Pancreas (tissue), 10 donors: ENCODE measurements at regions not wholly inside any gene's neighbourhood (a gene's known extent, or its start where the extent isn't known, plus 50 kb on each side); places are given as distances from the start of the nearest gene placed in this dataset.
"Not testable (repeated sequence)": the region's sequence is repeated elsewhere in the genome, so short reads cannot be mapped to it uniquely, and the experiment has no call there.

ENCODE experiments used
- ATAC-seq, 4 donors: fragments of 200-7000 bp; cut with Tn5 transposase; one replicate each; pipeline versions ENCODE4 v1.8.0 to v1.9.1; 2020; ENCODE audit warnings: mild to moderate bottlenecking in 4 of 4, moderate library complexity in 4 of 4
- DNase-seq, 6 donors: peaks; one replicate each; pipeline ENCODE4 v3.0.0-alpha.2; 2020
- FAIRE-seq: peaks from 2 replicates; lab custom pipeline; 2012; peaks lifted over from hg19 to GRCh38; lab: Jason Lieb, UNC
- H3K27ac ChIP-seq, 4 donors: fragments of 200-600 bp; sonication (generic); 1 replicate in 3 of 4; 2 replicates in 1 of 4; pipeline versions ENCODE4 v1.5.0 to v1.8.0; 2020
- H3K27me3 ChIP-seq, 4 donors: fragments of 200-600 bp; one replicate each; pipeline ENCODE4 v1.8.0; 2021
- H3K36me3 ChIP-seq, 3 donors: fragments of 200-600 bp; sonication (generic) in 1 of 3; one replicate each; pipeline versions ENCODE4 v1.5.0 to v1.8.0; 2020 to 2021
- H3K4me1 ChIP-seq, 3 donors: fragments of 200-600 bp; one replicate each; pipeline ENCODE4 v1.8.0; 2021
- H3K4me3 ChIP-seq, 4 donors: fragments of 200-600 bp; sonication (generic) in 2 of 4; one replicate each; pipeline versions ENCODE4 v1.5.0 to v1.8.0; 2020 to 2021
- H3K9me3 ChIP-seq, 4 donors: fragments of 200-600 bp; one replicate each; pipeline ENCODE4 v1.8.0; 2021
- CTCF ChIP-seq, 4 donors: fragments of 200-600 bp; sonication (generic) in 3 of 4; IDR thresholded peaks; one replicate each; pipeline versions ENCODE4 v1.5.0 to v1.8.0; 2021; ENCODE audit warnings: antibody characterized with exemption in 4 of 4
- WGBS, 2 donors: extraction: QIAGEN DNeasy Blood & Tissue Kit; methylation state at CpG; one replicate each; pipeline ENCODE4 v1.1.7; 2013; 5-methylcytosine and 5-hydroxymethylcytosine counted together
- intact Hi-C, 3 donors: fragments of 100-400 bp; cut with DNase I; formaldehyde crosslinking; loops; one replicate each; pipeline versions ENCODE4 v1.11.1 to v1.14.2; 2022
- donor health status: healthy with polysubstance abuse.
- donor health status: DM: no; HTN: no; CAD: no; lungs with moderate emphysema.
- donor health status: DM: no; HTN: no; CAD: no.
- donor health status: control.
- donor health status: control.
- donor health status: Bipolar disorder and iron deficiency.
- donor health status: DM: yes; HTN: yes; CAD: no.
- donor health status: DM: no; HTN: no; CAD: no.
- donor health status: DM: no; HTN: no; CAD: no.
- donor health status: DM: yes; HTN: yes; CAD: no.

GRCh38 chr5:7269591-7270274 lies 126.2 kb upstream of the ADCY2 start:
- WGBS, 2 donors = 24 to 27% methylated on average over 5 of the region's 5 CpGs
- no peak overlapping the region for H3K4me3 ChIP-seq
- H3K9me3 ChIP-seq = no peaks in the 10 kb centered on the region
- no peaks in the 10 kb centered on the region for H3K27me3 ChIP-seq
- FAIRE-seq (no peak), DNase-seq (no peak), ATAC-seq (no peak)
- intact Hi-C loops = no loop called here
- no peaks in the 10 kb centered on the region for H3K4me1 ChIP-seq
- TF ChIP-seq CTCF (IDR thresholded peaks at IDR 0.05) = no peak
- no peak overlapping the region for H3K27ac ChIP-seq
- no peaks in the 10 kb centered on the region for H3K36me3 ChIP-seq

- H3K4me3 ChIP-seq = no peak overlapping the region
- 75 to 81% methylated on average over 6 of the region's 6 CpGs for WGBS, 2 donors
- ATAC-seq (no peak), FAIRE-seq (no peak), DNase-seq (no peak)
- no peak overlapping the region for H3K27ac ChIP-seq
- no peaks in the 10 kb centered on the region for H3K4me1 ChIP-seq
- intact Hi-C loops = no loop called here
- no peaks in the 10 kb centered on the region for H3K36me3 ChIP-seq
- H3K9me3 ChIP-seq = no peaks in the 10 kb centered on the region
- no peak for TF ChIP-seq CTCF (IDR thresholded peaks at IDR 0.05)
- no peaks in the 10 kb centered on the region for H3K27me3 ChIP-seq
Measured at GRCh38 chr5:7271435-7272084, 124.4 kb upstream of the ADCY2 start.

GRCh38 chr5:7272408-7272965 lies 123.5 kb upstream of the ADCY2 start:
- WGBS, 2 donors = 81 to 85% methylated on average over 3 of the region's 3 CpGs
- ATAC-seq = no peak
- no peaks in the 10 kb centered on the region for H3K36me3 ChIP-seq
- no peaks in the 10 kb centered on the region for H3K27me3 ChIP-seq
- TF ChIP-seq CTCF (IDR thresholded peaks at IDR 0.05) = no peak
- intact Hi-C loops = no loop called here
- H3K27ac ChIP-seq = no peak overlapping the region
- no peaks in the 10 kb centered on the region for H3K9me3 ChIP-seq
- FAIRE-seq = no peak
- H3K4me3 ChIP-seq = no peak overlapping the region
- no peaks in the 10 kb centered on the region for H3K4me1 ChIP-seq
- DNase-seq = no peak

GRCh38 chr5:7274203-7274602 lies 121.7 kb upstream of the ADCY2 start:
- intact Hi-C loops = no loop called here
- H3K27me3 ChIP-seq = no peaks in the 10 kb centered on the region
- no peak for ATAC-seq
- 67 to 81% methylated on average over 6 of the region's 6 CpGs for WGBS, 2 donors
- no peaks in the 10 kb centered on the region for H3K9me3 ChIP-seq
- no peak for DNase-seq
- no peaks in the 10 kb centered on the region for H3K36me3 ChIP-seq
- TF ChIP-seq CTCF (IDR thresholded peaks at IDR 0.05) = no peak
- FAIRE-seq = no peak
- no peak overlapping the region for H3K27ac ChIP-seq
- no peak overlapping the region for H3K4me3 ChIP-seq
- no peaks in the 10 kb centered on the region for H3K4me1 ChIP-seq

GRCh38 chr5:7289634-7290033 lies 106.3 kb upstream of the ADCY2 start:
- peak in 1 of 4 donors; percentile 39 for ATAC-seq
- intact Hi-C loops, FAIRE-seq: not testable (repeated sequence)

GRCh38 chr5:7297821-7298220 lies 98.1 kb upstream of the ADCY2 start:
- H3K9me3 ChIP-seq, DNase-seq, intact Hi-C loops, H3K27me3 ChIP-seq, FAIRE-seq, H3K4me3 ChIP-seq, ATAC-seq, H3K27ac ChIP-seq, H3K36me3 ChIP-seq, H3K4me1 ChIP-seq: not testable (repeated sequence)
- 69 to 70% methylated on average over 6 to 7 of the region's 8 CpGs for WGBS, 2 donors

More at GRCh38 chr5:7289634-7290033, 106.3 kb upstream of the ADCY2 start:
- not testable (repeated sequence) for H3K4me1 ChIP-seq, H3K9me3 ChIP-seq, H3K4me3 ChIP-seq, H3K27ac ChIP-seq, H3K36me3 ChIP-seq, H3K27me3 ChIP-seq, DNase-seq
- 84 to 87% methylated on average over 44 to 46 of the region's 46 CpGs for WGBS, 2 donors

GRCh38 chr5:7299731-7300130 lies 96.2 kb upstream of the ADCY2 start:
- intact Hi-C loops, H3K4me1 ChIP-seq, H3K27me3 ChIP-seq, H3K36me3 ChIP-seq, H3K4me3 ChIP-seq, ATAC-seq, H3K9me3 ChIP-seq, H3K27ac ChIP-seq, FAIRE-seq, DNase-seq: not testable (repeated sequence)
- 85 to 89% methylated on average over 7 to 10 of the region's 10 CpGs for WGBS, 2 donors

GRCh38 chr5:7305000-7305674 lies 90.8 kb upstream of the ADCY2 start:
- 59 to 79% methylated on average over 6 of the region's 6 CpGs for WGBS, 2 donors
- H3K4me1 ChIP-seq, H3K9me3 ChIP-seq, H3K27ac ChIP-seq, DNase-seq, H3K27me3 ChIP-seq, ATAC-seq, FAIRE-seq, intact Hi-C loops, H3K4me3 ChIP-seq, H3K36me3 ChIP-seq: not testable (repeated sequence)
